Uterus (tissue), 3 donors: ENCODE measurements at regions not wholly inside any gene's neighbourhood (a gene's known extent, or its start where the extent isn't known, plus 50 kb on each side); places are given as distances from the start of the nearest gene placed in this dataset.

Experiments
- DNase-seq, 2 donors: peaks; one replicate each; pipeline ENCODE4 v3.0.0-alpha.2; 2019 to 2020
- H3K27ac ChIP-seq, 2 donors: fragments of 200-600 bp; sonication (generic); 1 replicate in 1 of 2; 2 replicates in 1 of 2; pipeline ENCODE4 v1.5.1; 2016 to 2018
- H3K27me3 ChIP-seq, 2 donors: fragments of 200-600 bp; sonication (generic); one replicate each; pipeline ENCODE4 v1.5.1; 2018 to 2019; ENCODE audit warnings: control low read depth in 1 of 2
- H3K36me3 ChIP-seq, 2 donors: fragments of 200-600 bp; sonication (generic); one replicate each; pipeline ENCODE4 v1.5.1; 2019; ENCODE audit warnings: control low read depth in 1 of 2
- H3K4me1 ChIP-seq, 2 donors: fragments of 200-600 bp; sonication (generic); one replicate each; pipeline ENCODE4 v1.5.1; 2018 to 2019; ENCODE audit warnings: control low read depth in 1 of 2
- H3K4me3 ChIP-seq, 2 donors: fragments of 200-600 bp; sonication (generic); 1 replicate in 1 of 2; 2 replicates in 1 of 2; pipeline ENCODE4 v1.5.1; 2018 to 2019; ENCODE audit warnings: mild to moderate bottlenecking in 1 of 2
- H3K9me3 ChIP-seq, 2 donors: fragments of 200-600 bp; sonication (generic); one replicate each; pipeline ENCODE4 v1.5.1; 2019; ENCODE audit warnings: control low read depth in 1 of 2
- CTCF ChIP-seq, 4 experiments: fragments of 200-600 bp in 2 of 4; fragments of 450-650 bp in 2 of 4; sonication (generic) in 2 of 4; IDR thresholded peaks; one replicate each; pipeline ENCODE4 v1.5.1; 2016 to 2019; ENCODE audit warnings: antibody characterized with exemption in 4 of 4, mild to moderate bottlenecking in 2 of 4, moderate library complexity in 1 of 4
- POLR2A ChIP-seq, 2 donors: fragments of 450-650 bp; IDR thresholded peaks; one replicate each; pipeline ENCODE4 v1.6.1; 2016; ENCODE audit warnings: antibody characterized with exemption in 2 of 2, mild to moderate bottlenecking in 1 of 2, moderate library complexity in 1 of 2
- intact Hi-C: fragments of 100-400 bp; cut with DNase I; formaldehyde crosslinking; loops from one replicate; pipeline ENCODE4 v1.15.1; 2023; ENCODE audit warnings: low total_unique reads
- donor health status: DM: yes; HTN: yes; CAD: no.

GRCh38 chr20:40806929-40807820 is 118.1 kb upstream of the MAFB start:
- H3K36me3 ChIP-seq = no peaks in the 10 kb centered on the region
- TF ChIP-seq POLR2A (IDR thresholded peaks at IDR 0.05) = no peak
- no peak for TF ChIP-seq CTCF (IDR thresholded peaks at IDR 0.05)
- no peak overlapping the region for H3K4me3 ChIP-seq
- no peaks in the 10 kb centered on the region for H3K4me1 ChIP-seq
- intact Hi-C loops = no loop called here
- DNase-seq = no peak
- H3K27me3 ChIP-seq = no peaks in the 10 kb centered on the region
- no peaks in the 10 kb centered on the region for H3K9me3 ChIP-seq
- no peak overlapping the region for H3K27ac ChIP-seq

DNA sequence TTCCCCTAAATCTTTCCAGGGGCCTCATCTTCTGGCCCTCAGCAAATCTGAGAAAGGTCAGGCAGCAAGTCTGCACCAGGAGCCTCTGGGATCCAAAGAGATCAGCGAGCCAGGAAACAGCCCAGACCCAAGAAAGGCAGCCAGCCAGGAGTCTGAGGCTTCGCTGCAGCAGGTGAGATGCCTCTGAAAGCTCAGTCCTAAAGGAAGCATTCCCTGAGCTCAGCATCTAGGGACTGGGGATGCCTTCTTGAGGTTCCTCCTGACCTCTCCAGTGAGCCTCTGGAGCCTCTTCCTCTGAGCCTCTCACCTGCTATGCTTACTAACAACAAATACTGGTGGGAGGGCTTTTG is 118.8 kb upstream of the MAFB start:
- Histone ChIP-seq H3K27me3 (no peaks in the 10 kb centered on the region), H3K27ac (no peak overlapping the region)
- no peak for DNase-seq

GRCh38 chr20:40808936-40809335 is 119.9 kb upstream of the MAFB start:
- no peak for DNase-seq
- Histone ChIP-seq H3K27ac (no peak overlapping the region), H3K27me3 (no peaks in the 10 kb centered on the region), H3K9me3 (no peaks in the 10 kb centered on the region), H3K4me1 (no peaks in the 10 kb centered on the region), H3K36me3 (no peaks in the 10 kb centered on the region), H3K4me3 (no peak overlapping the region)
- intact Hi-C loops = no loop called here
- no peak for TF ChIP-seq CTCF (IDR thresholded peaks at IDR 0.05)
- TF ChIP-seq POLR2A (IDR thresholded peaks at IDR 0.05) = no peak

More for the DNA sequence above, 118.8 kb upstream of the MAFB start:
- intact Hi-C loops = no loop called here
- TF ChIP-seq POLR2A (IDR thresholded peaks at IDR 0.05) (no peak), CTCF (IDR thresholded peaks at IDR 0.05) (no peak)
- Histone ChIP-seq H3K4me1 (no peaks in the 10 kb centered on the region), H3K9me3 (no peaks in the 10 kb centered on the region), H3K36me3 (no peaks in the 10 kb centered on the region), H3K4me3 (no peak overlapping the region)

GRCh38 chr20:40809361-40809760 is 120.3 kb upstream of the MAFB start:
- Histone ChIP-seq H3K27ac (no peak overlapping the region), H3K9me3 (no peaks in the 10 kb centered on the region), H3K4me3 (no peak overlapping the region), H3K4me1 (no peaks in the 10 kb centered on the region), H3K36me3 (no peaks in the 10 kb centered on the region), H3K27me3 (no peaks in the 10 kb centered on the region)
- intact Hi-C loops = no loop called here
- no peak for DNase-seq
- TF ChIP-seq CTCF (IDR thresholded peaks at IDR 0.05) = no peak
- TF ChIP-seq POLR2A (IDR thresholded peaks at IDR 0.05) = no peak

DNA sequence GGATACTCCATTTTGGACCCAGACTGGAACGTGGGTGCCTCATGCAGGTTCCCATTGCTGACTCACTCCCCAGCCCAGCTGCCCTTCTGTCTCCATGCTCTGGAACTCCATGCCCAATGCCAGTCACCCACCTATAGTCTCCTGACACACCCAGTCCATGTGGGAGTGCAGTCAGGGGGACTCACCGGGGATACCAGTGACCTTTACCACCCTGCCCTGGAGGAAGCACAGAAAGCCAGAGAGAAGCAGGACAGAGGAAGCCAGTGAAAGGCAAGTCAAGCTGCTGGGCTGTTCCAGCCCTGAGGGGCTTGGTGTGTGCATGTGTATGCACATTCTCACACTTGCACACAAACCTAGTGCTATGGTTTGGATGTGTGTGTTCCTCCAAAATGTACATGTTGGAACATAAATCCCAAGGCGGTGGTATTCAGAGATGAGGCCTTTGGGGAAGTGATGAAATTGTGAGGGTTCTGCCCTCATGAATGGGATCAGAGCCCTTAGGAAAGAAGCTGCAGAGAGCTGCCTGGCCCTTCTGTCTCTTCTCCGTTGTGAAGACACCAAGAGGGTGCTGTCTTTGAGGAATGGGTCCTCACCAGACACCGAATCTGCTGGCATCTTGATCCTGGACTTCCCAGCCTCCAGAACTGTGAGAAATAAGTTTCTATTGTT is 121.4 kb upstream of the MAFB start:
- DNase-seq = no peak
- no peaks in the 10 kb centered on the region for H3K36me3 ChIP-seq
- TF ChIP-seq POLR2A (IDR thresholded peaks at IDR 0.05) (no peak), CTCF (IDR thresholded peaks at IDR 0.05) (no peak)
- no peak overlapping the region for H3K4me3 ChIP-seq
- H3K27ac ChIP-seq = no peak overlapping the region
- no peaks in the 10 kb centered on the region for H3K27me3 ChIP-seq
- no peaks in the 10 kb centered on the region for H3K9me3 ChIP-seq
- intact Hi-C loops = no loop called here
- H3K4me1 ChIP-seq = no peaks in the 10 kb centered on the region
